ENCODE measurements at regions not wholly inside any gene's neighbourhood (a gene's known extent, or its start where the extent isn't known, plus 50 kb on each side); places are given as distances from the start of the nearest gene placed in this dataset.

- no peak for TF ChIP-seq CTCF (IDR thresholded peaks at IDR 0.05)
- no peak for TF ChIP-seq POLR2A (IDR thresholded peaks at IDR 0.05)
These were observed 166.5 kb downstream of the PHETA1 start for GRCh38 chr12:111202237-111202915.

Measured in breast epithelium (tissue), 3 donors.